Psoas muscle (tissue), 7 donors: ENCODE measurements at regions not wholly inside any gene's neighbourhood (a gene's known extent, or its start where the extent isn't known, plus 50 kb on each side); places are given as distances from the start of the nearest gene placed in this dataset.

ENCODE experiments used
- ATAC-seq, 4 donors: fragments of 200-7000 bp; cut with Tn5 transposase; one replicate each; pipeline ENCODE4 v1.9.1; 2020; ENCODE audit warnings: moderate library complexity in 3 of 4, mild to moderate bottlenecking in 2 of 4
- DNase-seq, 2 donors: peaks; one replicate each; pipeline ENCODE4 v3.0.0-alpha.2; 2020
- H3K27ac ChIP-seq: fragments of 200-600 bp; one replicate; pipeline ENCODE4 v1.8.0; 2022
- H3K27me3 ChIP-seq, 3 donors: fragments of 200-600 bp in 1 of 3; one replicate each; pipeline versions ENCODE4 v1.6.1 to v1.8.0; 2013 to 2022; ENCODE audit warnings: low read length in 2 of 3, mild to moderate bottlenecking in 2 of 3, moderate library complexity in 1 of 3; ENCODE audit not compliant: insufficient read depth in 3 of 3
- H3K36me3 ChIP-seq, 2 donors: fragments of 200-600 bp in 1 of 2; one replicate each; pipeline versions ENCODE4 v1.6.1 to v1.8.0; 2013 to 2022; ENCODE audit warnings: low read depth in 1 of 2, mild to moderate bottlenecking in 1 of 2, moderate library complexity in 1 of 2; ENCODE audit not compliant: insufficient read depth in 1 of 2
- H3K4me1 ChIP-seq: fragments of 200-600 bp; one replicate; pipeline ENCODE4 v1.8.0; 2022
- H3K4me3 ChIP-seq: fragments of 200-600 bp; one replicate; pipeline ENCODE4 v1.8.0; 2022; ENCODE audit warnings: mild to moderate bottlenecking
- H3K9me3 ChIP-seq: fragments of 200-600 bp; one replicate; pipeline ENCODE4 v1.8.0; 2022
- CTCF ChIP-seq: fragments of 200-600 bp; IDR thresholded peaks from one replicate; pipeline ENCODE4 v1.8.0; 2022; ENCODE audit warnings: antibody characterized with exemption
- WGBS, 3 donors: extraction: QIAGEN DNeasy Blood & Tissue Kit; methylation state at CpG; one replicate each; pipeline versions ENCODE4 v1.1.6 to v1.1.7; 2013; 5-methylcytosine and 5-hydroxymethylcytosine counted together
- intact Hi-C, 2 donors: fragments of 100-400 bp; cut with DNase I; formaldehyde crosslinking; loops; one replicate each; pipeline versions ENCODE4 v1.11.0 to v1.14.2; 2022
- donor health status: healthy with polysubstance abuse.
- donor health status: DM: no; HTN: no; CAD: no; lungs with moderate emphysema.
- donor health status: Bipolar disorder and iron deficiency.
- donor health status: healthy.
- donor health status: DM: yes; HTN: yes; CAD: no.
- donor health status: DM: no; HTN: no; CAD: no.
- donor health status: DM: yes; HTN: yes; CAD: no.

DNA sequence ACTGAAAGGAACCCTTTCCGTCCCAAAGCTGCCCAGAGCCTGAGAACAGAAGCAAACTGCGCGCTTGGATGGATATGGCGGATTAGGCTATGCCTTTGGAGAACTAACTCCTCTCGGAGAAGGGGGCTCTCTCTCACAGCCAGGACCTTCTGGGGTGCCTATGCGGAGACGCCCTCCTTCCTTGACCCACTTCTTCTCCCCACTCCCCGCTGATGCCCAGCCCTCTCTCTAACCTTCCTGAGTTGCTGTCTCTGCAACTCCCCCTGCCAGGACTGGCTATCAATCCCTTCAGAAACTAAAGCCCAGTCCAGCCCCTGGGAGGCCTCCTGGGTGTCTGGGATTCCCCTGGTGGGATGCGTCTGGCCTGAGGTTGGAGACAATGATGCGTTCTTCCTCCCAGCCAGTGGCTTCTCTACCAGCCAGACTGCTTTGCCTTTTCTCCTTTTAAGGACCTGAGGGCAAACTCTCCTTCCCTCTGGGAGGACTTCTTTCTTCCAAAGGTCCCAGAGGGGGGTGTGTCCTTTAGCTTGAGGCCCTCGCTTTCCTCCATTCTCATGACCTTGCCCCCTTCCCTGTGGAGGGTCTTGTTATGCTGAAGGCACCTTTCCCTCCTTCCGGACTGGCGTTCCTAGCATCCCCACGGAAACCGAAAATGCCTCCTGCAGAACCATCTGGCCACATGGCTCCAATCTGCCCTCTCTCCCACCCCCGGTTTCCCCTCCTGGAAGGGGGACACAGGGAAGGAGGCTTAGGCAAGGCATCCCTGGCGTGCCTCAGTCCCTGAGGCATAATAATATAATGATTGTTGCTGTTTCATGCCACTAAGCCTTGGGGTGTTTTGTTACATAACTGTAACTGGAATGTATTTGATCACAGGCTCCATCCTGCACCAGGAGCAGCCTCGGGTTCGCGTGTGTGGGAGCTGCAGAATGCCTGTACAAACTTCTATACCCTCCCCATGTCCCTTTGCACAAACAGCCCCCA lies 63.4 kb upstream of the C15orf39 start:
- intact Hi-C loops = no loop called here
- Histone ChIP-seq H3K27ac (no peak overlapping the region), H3K4me3 (no peak overlapping the region), H3K4me1 (no peaks in the 10 kb centered on the region), H3K27me3 (no peaks in the 10 kb centered on the region), H3K36me3 (no peaks in the 10 kb centered on the region), H3K9me3 (peaks cover 12% of the 10 kb centered on the region)
- ATAC-seq (no peak), DNase-seq (no peak)
- WGBS, 3 donors = 62% methylated on average over 20 of the region's 20 CpGs
- TF ChIP-seq CTCF = no peak

DNA sequence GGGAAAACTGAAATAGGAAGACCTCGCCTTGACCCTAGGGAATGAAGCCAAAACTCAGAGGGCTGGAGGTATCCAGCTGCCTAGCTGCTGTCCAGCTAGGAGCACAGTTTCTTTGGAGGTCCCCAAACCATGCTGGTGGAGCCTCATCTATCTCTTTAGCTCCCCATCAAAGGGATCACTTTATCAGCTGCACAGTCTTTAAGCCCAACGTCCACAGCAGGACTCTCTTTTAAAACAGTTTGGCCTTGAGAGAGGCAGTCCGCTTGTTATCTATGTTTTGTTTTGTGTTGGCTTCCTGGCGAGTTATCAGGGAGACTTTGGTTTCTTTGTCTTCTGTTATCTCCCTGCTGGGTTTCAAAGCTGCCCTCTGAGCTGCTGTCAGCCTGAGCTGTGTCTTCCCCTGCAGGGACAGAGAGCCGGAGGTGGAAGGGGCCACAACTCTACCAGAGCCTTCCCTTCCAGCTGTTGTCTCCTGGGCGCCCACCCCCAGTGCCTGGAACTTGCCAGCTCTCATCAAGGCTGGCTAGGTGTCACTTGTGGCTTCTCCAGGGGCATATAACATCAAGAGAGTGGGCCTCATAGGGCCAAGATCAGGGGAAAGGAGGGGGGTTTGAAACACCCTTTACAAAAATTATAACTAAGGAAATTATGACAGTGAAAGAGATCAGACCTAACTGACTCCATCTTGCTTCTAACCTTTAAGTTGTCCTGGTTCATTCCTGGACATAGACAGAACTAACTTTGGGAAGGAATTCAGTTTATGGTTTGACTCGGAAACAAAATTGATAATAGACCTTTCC lies 61.4 kb upstream of the C15orf39 start:
- intact Hi-C loops = no loop called here
- no peak overlapping the region for H3K27ac ChIP-seq
- H3K27me3 ChIP-seq = no peaks in the 10 kb centered on the region
- no peak overlapping the region for H3K4me3 ChIP-seq
- WGBS, 3 donors = 76 to 78% (median 77%) methylated on average over 7 of the region's 7 CpGs
- ATAC-seq = no peak
- DNase-seq = no peak
- H3K9me3 ChIP-seq = peaks cover 21% of the 10 kb centered on the region
- H3K36me3 ChIP-seq = no peaks in the 10 kb centered on the region
- H3K4me1 ChIP-seq = no peaks in the 10 kb centered on the region
- no peak for TF ChIP-seq CTCF

- no peak overlapping the region for H3K27ac ChIP-seq
- peaks cover 21% of the 10 kb centered on the region for H3K9me3 ChIP-seq
- H3K4me3 ChIP-seq = no peak overlapping the region
- no peaks in the 10 kb centered on the region for H3K27me3 ChIP-seq
- WGBS, 3 donors = 93 to 97% (median 96%) methylated on average over 3 of the region's 3 CpGs
- no peak for ATAC-seq
- H3K36me3 ChIP-seq = no peaks in the 10 kb centered on the region
- H3K4me1 ChIP-seq = no peaks in the 10 kb centered on the region
- TF ChIP-seq CTCF = no peak
- DNase-seq = no peak
- intact Hi-C loops = no loop called here
These were observed 59.2 kb upstream of the C15orf39 start for GRCh38 chr15:75142499-75142898.

DNA sequence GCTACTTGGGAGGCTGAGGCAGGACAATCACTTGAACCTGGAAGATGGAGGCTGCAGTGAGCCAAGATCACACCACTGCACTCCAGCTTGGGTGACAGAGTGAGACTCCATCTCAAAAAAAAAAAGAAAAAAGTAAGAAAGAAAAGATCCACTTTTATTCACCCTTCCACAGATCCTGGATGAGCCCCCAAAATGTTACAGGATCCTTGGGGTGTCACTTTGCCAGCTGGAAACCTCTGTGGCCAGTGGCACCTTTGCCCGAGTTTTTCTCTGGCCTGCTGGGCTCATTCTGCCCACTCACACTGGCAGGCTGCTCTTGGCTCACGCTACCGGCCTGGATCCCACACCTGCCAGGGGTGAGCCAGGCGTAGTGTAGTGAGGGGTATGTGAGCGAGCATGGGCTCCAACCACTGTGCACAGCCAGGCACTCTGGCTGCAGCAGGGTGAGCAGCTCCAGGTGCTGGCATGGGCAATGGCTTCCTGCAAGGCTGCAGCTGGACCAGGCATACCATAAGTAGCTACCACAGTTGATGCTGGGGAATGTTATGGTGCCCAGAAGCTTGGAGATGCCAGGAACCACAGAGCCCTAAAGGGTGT lies 57.8 kb upstream of the C15orf39 start:
- peaks cover 21% of the 10 kb centered on the region for H3K9me3 ChIP-seq
- ATAC-seq (no peak), DNase-seq (no peak)
- no peak overlapping the region for H3K27ac ChIP-seq
- intact Hi-C loops = no loop called here
- TF ChIP-seq CTCF = no peak
- no peaks in the 10 kb centered on the region for H3K36me3 ChIP-seq
- H3K27me3 ChIP-seq = no peaks in the 10 kb centered on the region
- no peaks in the 10 kb centered on the region for H3K4me1 ChIP-seq
- 85 to 88% (median 86%) methylated on average over 5 of the region's 5 CpGs for WGBS, 3 donors
- no peak overlapping the region for H3K4me3 ChIP-seq
